GM12873 (cell line): ENCODE measurements at regions not wholly inside any gene's neighbourhood (a gene's known extent, or its start where the extent isn't known, plus 50 kb on each side); places are given as distances from the start of the nearest gene placed in this dataset.

ENCODE experiments used
- CTCF ChIP-seq: IDR thresholded peaks from 2 replicates; pipeline ENCODE4 v1.5.1; 2012; ENCODE audit warnings: low read depth, mild to moderate bottlenecking, moderate library complexity, low read length, control low read depth; ENCODE audit not compliant: insufficient read depth; ENCODE audit errors: missing control alignments

GRCh38 chr15:25250906-25251622 lies 187.8 kb downstream of the UBE3A start:
- TF ChIP-seq CTCF = no peak

GRCh38 chr15:25251700-25252390 lies 187.0 kb downstream of the UBE3A start:
- no peak for TF ChIP-seq CTCF

- TF ChIP-seq CTCF = peak; percentile 16
Measured at GRCh38 chr15:25268166-25268565, 170.7 kb downstream of the UBE3A start.
